NCI-H2107 treated with DMSO at 0.1 percent for 48 hours (cell line): ENCODE measurements at regions not wholly inside any gene's neighbourhood (a gene's known extent, or its start where the extent isn't known, plus 50 kb on each side); places are given as distances from the start of the nearest gene placed in this dataset.

ENCODE experiments used
- DNase-seq: peaks from one replicate; lab custom pipeline; 2025; ENCODE audit not compliant: unreplicated experiment; lab: John Stamatoyannopoulos, UW

DNA sequence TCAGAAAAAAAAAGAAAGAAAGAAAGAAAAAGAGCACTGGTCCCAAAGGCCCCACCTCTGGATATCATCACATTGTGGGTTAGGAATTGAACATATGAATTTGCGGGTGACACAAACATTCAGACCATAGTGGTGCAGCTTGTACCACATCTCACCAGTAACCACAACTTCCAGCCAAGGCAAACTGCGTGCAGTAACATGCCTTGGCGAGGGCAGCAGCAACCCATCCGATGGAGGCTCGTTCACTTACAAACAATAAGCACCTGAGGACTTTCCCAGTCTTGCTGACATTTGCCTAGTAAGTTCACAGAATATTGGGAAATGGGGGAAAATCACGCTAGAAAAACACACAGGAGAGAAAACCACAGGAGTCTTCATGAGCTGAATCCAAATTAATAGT lies 508.1 kb downstream of the ZNF608 start:
- DNase-seq, result no peak

GRCh38 chr5:124237206-124237695 lies 509.2 kb downstream of the ZNF608 start:
- DNase-seq, result no peak

DNA sequence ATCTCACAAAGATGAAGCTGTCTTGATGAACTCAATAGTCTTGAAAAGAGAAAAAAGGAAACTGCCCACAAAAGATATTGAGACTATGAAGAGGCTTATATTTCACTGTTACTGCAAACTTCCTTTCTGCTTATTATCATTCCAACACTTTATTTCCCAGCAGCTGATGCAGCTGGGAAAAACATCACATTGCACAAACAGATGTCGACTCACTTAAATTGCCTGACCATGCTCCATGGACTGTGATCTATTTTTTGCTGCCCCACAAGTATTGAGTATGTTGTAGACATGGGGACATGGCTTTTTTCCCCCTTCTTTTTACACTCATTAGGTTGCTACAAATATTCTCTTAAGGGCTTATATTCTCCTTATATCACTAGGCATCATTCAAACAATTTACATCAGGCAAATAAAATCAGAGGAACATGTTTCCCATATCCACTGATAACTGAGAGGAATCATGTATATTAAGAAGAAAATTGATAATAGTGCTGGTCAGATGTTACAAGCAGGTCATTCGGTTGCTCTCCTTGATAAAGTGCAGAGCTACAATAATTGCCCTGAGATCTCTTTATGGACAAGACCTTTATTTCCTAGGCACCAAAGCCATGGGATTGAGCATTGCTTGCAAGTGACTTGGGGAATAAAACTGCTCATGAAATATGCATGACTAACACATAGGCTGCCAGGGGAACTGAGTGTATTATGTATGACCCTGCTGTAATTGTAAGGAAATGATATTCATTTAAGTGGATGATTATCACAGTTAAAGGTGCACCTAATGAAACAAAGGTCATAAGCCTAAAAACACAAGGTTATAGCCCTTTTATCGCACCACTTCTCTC lies 509.9 kb downstream of the ZNF608 start:
- DNase-seq, result no peak

DNA sequence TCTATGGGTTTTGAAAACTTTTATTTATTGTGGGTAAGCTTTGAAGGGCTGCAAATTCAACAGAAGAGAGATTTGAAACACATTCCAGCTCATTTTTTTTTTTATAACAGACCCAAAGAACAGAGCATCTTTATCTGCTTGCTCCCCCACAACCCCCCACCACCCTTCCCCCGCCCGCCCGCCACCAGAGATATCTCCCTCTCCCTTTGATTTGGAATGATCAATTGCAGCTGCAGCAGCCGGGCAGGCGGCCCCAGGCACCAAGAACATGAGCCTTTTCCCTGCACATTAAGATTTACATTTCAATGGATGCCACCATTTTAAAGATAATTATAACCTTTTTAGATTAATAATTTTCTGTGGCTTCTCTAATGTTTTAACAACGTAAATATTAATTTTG lies 510.9 kb downstream of the ZNF608 start:
- DNase-seq, result no peak

GRCh38 chr5:124234770-124235562 lies 511.5 kb downstream of the ZNF608 start:
- DNase-seq, result no peak

DNA sequence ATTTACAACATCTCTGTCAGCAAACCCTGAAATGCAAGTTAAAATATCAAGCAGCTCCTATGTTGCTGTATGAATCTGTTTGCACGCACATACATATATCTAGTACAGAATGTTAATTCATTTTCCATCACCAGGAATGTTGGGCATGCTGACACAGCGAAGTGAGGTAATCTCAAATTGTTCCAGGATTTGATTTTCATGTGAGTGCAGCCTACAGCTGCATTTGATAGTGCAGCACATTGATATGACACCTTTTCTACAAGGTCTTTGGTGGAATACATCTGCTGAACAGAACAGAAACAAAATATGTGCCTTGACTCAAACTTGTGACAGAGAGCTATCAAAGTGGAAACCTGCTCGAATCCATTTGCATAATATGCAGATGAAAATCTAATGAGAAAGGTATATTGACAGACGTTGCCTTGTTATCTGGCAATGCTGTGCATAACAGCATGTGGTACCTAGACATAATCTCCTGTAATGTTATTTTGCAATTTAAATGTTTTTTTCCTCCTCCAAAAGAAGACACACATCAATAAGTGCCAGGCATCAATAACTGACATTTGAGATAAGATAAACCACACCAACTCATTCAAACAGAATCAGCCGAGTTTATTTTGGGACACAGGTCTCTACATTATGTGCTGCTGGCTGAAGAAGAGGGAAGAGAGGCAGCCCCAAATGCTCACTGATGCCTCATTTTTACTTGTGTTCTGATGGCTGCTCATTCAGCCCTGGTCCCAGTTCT lies 512.2 kb downstream of the ZNF608 start:
- no peak for DNase-seq

- DNase-seq, result no peak
Measured at GRCh38 chr5:124232515-124232914, 513.9 kb downstream of the ZNF608 start.

- no peak for DNase-seq
Measured at GRCh38 chr5:124231802-124232201, 514.6 kb downstream of the ZNF608 start.

GRCh38 chr5:124231230-124231629 lies 515.2 kb downstream of the ZNF608 start:
- no peak for DNase-seq

DNA sequence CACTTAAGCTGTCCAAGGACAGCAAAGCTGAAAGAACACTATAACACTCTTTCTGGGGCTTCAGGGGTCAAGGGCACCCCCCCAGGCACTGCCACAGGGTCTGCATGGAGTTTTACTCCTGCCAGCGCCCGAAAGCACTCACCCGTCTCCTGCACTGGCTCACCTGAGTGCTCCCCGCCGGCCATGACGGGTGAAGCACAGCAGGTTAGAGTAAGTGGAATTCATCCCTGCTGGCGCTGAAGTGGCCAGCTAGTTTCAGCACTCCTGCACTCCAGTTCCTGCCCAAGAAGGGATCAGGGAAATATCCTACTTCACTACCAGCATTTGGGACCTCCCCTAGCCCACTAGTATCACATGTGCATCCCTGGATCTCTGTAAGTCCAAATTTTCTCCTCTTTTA lies 516.0 kb downstream of the ZNF608 start:
- no peak for DNase-seq

DNA sequence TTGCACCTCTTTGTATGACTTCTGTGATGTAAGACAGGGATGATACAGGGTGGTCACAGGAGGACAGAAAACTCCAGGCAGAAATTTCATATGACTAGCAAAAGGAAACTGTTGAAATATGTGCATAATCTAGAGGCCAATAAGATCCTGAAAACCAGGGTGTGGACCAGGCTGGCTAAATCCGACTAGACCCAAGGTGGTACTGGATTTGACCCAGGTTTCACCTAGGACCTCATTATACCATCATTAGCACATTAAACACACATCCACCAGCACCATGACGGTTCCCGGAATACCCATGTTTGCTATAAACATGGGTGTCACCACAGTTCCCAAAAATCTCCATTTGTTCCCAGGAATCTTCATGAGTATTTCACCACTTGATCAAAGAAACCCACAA lies 517.1 kb downstream of the ZNF608 start:
- no peak for DNase-seq

GRCh38 chr5:124227914-124228313 lies 518.5 kb downstream of the ZNF608 start:
- no peak for DNase-seq

DNA sequence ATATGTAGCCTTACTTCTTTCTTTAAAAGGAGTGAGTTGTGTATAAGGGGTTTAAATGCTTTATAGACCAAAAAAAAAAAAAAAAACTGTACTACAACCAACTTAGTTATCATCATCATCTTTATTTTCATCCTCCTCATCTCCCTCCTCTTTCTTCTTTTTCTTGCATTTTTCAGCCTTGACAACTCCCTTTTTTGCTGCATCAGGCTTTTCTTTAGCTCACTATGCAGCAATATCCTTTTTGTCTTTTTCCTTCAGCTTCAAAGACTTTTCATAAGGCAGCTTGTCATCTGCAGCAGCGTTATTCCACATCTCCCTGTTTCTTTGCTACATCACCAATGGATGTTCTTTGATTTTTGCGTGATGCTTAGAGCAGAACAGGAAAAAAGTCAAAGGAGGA lies 526.0 kb downstream of the ZNF608 start:
- DNase-seq, result no peak

- no peak for DNase-seq
Measured at GRCh38 chr5:124212934-124213333, 533.5 kb downstream of the ZNF608 start.

- no peak for DNase-seq
Measured at GRCh38 chr5:124210111-124210910, 536.1 kb downstream of the ZNF608 start.

DNA sequence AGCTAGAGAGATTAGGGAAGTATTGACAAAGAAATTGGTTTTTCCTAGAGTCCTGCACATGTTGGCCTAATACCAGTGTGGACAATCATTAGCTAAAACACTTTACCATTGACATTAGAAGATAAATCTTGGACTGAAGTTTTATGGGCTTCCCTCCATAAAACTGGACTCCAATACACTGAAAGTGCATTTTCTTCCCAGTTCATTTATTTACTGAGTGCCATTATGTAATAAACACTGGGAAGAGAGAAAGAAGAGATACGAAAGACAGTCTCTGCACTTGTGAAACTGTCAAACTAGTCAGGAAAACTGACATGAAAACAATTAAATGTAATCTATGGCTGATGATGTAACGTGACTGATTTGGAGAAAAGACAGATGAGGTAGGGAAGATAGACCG lies 539.3 kb downstream of the ZNF608 start:
- DNase-seq, result no peak

GRCh38 chr5:124206540-124206939 lies 539.9 kb downstream of the ZNF608 start:
- DNase-seq, result no peak

DNA sequence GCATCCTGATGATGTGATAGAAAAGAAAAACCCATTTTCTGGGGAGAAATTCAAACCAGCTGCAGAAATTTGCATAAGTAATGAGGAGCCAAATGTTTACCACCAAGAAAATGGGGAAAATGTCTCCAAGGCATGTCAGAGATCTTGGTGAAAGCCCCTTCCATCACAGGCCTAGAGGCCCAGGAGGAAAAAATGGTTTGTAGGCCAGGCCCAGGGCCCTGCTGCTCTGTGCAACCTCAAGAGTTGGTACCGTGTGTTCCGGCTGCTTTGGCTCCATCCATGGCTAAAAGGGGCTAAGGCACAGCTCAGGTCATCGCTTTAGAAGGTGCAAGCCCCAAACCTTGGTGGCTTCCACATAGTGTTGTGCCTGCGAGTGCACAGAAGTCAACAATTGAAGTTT lies 543.1 kb downstream of the ZNF608 start:
- DNase-seq, result no peak

DNA sequence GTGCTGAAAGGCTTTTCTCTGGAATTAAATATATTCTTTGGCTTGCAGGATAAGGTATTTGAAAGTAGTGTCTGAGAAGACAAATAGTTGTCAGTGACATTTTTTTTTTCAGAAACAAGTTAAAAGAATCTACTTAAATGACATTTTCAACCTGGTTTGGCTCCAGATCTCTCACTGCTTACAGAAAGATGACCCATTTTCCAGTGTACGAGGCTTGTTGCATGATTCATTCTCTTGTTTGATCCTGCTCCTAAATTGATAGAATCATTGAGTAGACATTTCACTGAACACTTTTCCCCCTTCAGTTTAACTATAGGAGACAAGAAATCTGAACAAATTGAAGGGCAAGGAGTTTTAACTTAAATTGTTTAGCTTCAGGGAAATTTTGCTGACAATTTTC lies 546.1 kb downstream of the ZNF608 start:
- no peak for DNase-seq

GRCh38 chr5:124199893-124200292 lies 546.5 kb downstream of the ZNF608 start:
- DNase-seq, result no peak

DNA sequence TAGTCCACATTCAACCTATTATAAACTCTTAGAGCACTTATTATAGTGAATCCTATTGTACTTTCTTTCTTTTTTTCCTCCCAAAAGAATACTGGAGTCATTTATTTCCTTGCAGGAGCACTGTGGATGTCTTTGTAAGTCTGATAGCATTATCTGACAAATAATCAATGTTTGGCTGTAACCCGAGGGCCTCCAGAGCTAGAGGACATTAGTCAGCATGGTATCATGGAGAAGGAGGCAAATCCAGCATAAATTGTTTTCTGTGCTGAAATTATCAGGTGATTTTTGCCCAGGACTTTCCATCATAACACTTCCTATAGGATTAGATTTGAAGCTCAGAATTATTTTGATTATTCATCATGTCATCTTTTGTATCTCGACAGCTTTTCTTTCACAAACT lies 551.0 kb downstream of the ZNF608 start:
- no peak for DNase-seq
